ENCODE measurements at regions not wholly inside any gene's neighbourhood (a gene's known extent, or its start where the extent isn't known, plus 50 kb on each side); places are given as distances from the start of the nearest gene placed in this dataset.

DNA sequence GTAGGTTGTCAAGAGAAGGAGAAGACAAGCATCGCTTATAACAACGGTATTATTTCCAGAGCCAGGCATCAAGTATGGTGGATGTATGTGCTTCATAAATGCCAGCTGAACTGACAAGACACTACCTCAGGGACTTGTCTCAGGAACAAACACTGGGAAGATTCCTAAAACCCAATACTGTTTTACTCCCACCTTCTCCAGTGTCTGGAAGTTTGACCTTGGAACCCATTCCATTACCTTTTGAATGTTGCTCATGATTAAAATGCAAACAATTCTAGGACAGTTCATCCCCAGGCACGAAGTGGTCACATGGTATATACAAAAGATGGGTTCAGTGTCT is 300.1 kb downstream of the ADGB start:
- Mint-ChIP-seq H3K4me1 (ENCODE audit: insufficient read depth, unreplicated experiment) (no peaks in the 10 kb centered on the region), H3K27ac (ENCODE audit: low read depth, unreplicated experiment) (no peak overlapping the region), H3K27me3 (ENCODE audit: insufficient read depth, unreplicated experiment) (no peaks in the 10 kb centered on the region), H3K9me3 (ENCODE audit: unreplicated experiment) (peaks cover 8% of the 10 kb centered on the region), H3K36me3 (ENCODE audit: insufficient read depth, unreplicated experiment) (no peaks in the 10 kb centered on the region), H3K4me3 (ENCODE audit: unreplicated experiment) (no peak overlapping the region)
- no TSS peak for BruUV-seq (replicated peaks)
- intact Hi-C loops (cut with micrococcal nuclease), result no loop called here
- no peak for TF ChIP-seq CTCF (IDR thresholded peaks at IDR 0.05; ENCODE audit: unreplicated experiment)
- DNase-seq (ENCODE audit: unreplicated experiment), result no peak
- ChIA-PET POLR2A (interaction anchor here (0.9 kb wide), 1 partner anchor 304 kb away, joined by 3 read pairs; no protein-coding TSS in a partner anchor), CTCF (interaction anchor here (0.8 kb wide), 1 partner anchor 295 kb away, joined by 3 read pairs; no protein-coding TSS in a partner anchor)

GRCh38 chr6:146901940-146902816 is 302.0 kb upstream of the STXBP5 start:
- no peak overlapping the region for H3K27ac Mint-ChIP-seq (ENCODE audit: low read depth, unreplicated experiment)
- no TSS peak for BruUV-seq (replicated peaks)
- no peaks in the 10 kb centered on the region for H3K9me3 Mint-ChIP-seq (ENCODE audit: unreplicated experiment)
- no peak overlapping the region for H3K4me3 Mint-ChIP-seq (ENCODE audit: unreplicated experiment)
- peaks cover 12% of the 10 kb centered on the region for H3K4me1 Mint-ChIP-seq (ENCODE audit: insufficient read depth, unreplicated experiment)
- H3K36me3 Mint-ChIP-seq (ENCODE audit: insufficient read depth, unreplicated experiment), result no peaks in the 10 kb centered on the region
- intact Hi-C loops (cut with micrococcal nuclease), result loop anchor here (1.0 to 5.0 kb wide), 6 partner anchors 303 to 1264 kb away; partner anchors contain the start of gene SAMD5
- DNase-seq (ENCODE audit: unreplicated experiment), result peak; percentile 58
- peak; percentile 62 for TF ChIP-seq CTCF (IDR thresholded peaks at IDR 0.05; ENCODE audit: unreplicated experiment)
- H3K27me3 Mint-ChIP-seq (ENCODE audit: insufficient read depth, unreplicated experiment), result no peaks in the 10 kb centered on the region
- POLR2A ChIA-PET, result interaction anchor here (0.5 to 2.8 kb wide), 9 partner anchors 12 to 481 kb away, joined by 3 to 22 read pairs (median 4); partner anchors contain the start of gene STXBP5
- CTCF ChIA-PET, result interaction anchor here (0.5 to 4.2 kb wide), 30 partner anchors 10 to 1263 kb away, joined by 3 to 30 read pairs (median 4); no protein-coding TSS in a partner anchor

DNA sequence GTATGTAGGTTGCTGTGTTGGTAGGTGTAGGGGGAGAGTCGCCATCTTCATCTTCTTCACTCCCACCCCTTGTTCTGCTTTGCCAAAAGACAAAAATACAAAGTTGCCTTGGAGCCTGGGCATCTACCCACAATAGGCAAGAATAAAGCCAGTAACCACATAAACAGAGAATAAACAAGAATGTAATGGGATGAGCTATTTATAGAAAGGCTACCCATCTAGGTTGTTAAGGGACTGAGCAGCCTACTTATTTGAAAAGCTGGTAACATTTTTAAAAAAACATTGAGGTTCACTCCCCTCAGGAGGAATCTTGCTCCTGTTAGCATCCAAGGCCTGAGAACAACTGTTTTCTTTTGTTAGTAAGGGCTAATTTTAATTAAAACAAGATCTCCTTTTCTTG is 301.4 kb upstream of the STXBP5 start:
- CTCF ChIA-PET, result interaction anchor here (0.5 to 4.2 kb wide), 24 partner anchors 9 to 1262 kb away, joined by 3 to 30 read pairs (median 4); no protein-coding TSS in a partner anchor
- DNase-seq (ENCODE audit: unreplicated experiment), result no peak
- Mint-ChIP-seq H3K27me3 (ENCODE audit: insufficient read depth, unreplicated experiment) (no peaks in the 10 kb centered on the region), H3K27ac (ENCODE audit: low read depth, unreplicated experiment) (no peak overlapping the region), H3K36me3 (ENCODE audit: insufficient read depth, unreplicated experiment) (no peaks in the 10 kb centered on the region), H3K9me3 (ENCODE audit: unreplicated experiment) (no peaks in the 10 kb centered on the region), H3K4me3 (ENCODE audit: unreplicated experiment) (no peak overlapping the region), H3K4me1 (ENCODE audit: insufficient read depth, unreplicated experiment) (peaks cover 12% of the 10 kb centered on the region)
- POLR2A ChIA-PET, result interaction anchor here (1.0 to 2.8 kb wide), 6 partner anchors 12 to 480 kb away, joined by 3 to 22 read pairs (median 6); partner anchors contain the start of gene STXBP5
- intact Hi-C loops (cut with micrococcal nuclease), result loop anchor here (1.0 to 5.0 kb wide), 6 partner anchors 302 to 1263 kb away; partner anchors contain the start of gene SAMD5
- BruUV-seq (replicated peaks), result no TSS peak
- no peak for TF ChIP-seq CTCF (IDR thresholded peaks at IDR 0.05; ENCODE audit: unreplicated experiment)

GRCh38 chr6:146903451-146903850 is 300.8 kb upstream of the STXBP5 start:
- no peaks in the 10 kb centered on the region for H3K9me3 Mint-ChIP-seq (ENCODE audit: unreplicated experiment)
- intact Hi-C loops (cut with micrococcal nuclease), result loop anchor here (5.0 kb wide), 2 partner anchors 479 to 604 kb away; partner anchors contain the start of gene SAMD5
- CTCF ChIA-PET, result interaction anchor here (0.5 to 4.2 kb wide), 22 partner anchors 9 to 1262 kb away, joined by 3 to 30 read pairs (median 4); no protein-coding TSS in a partner anchor

More at GRCh38 chr6:146903451-146903850, 300.8 kb upstream of the STXBP5 start:
- Mint-ChIP-seq H3K4me3 (ENCODE audit: unreplicated experiment) (no peak overlapping the region), H3K4me1 (ENCODE audit: insufficient read depth, unreplicated experiment) (peaks cover 12% of the 10 kb centered on the region), H3K27me3 (ENCODE audit: insufficient read depth, unreplicated experiment) (no peaks in the 10 kb centered on the region), H3K36me3 (ENCODE audit: insufficient read depth, unreplicated experiment) (no peaks in the 10 kb centered on the region), H3K27ac (ENCODE audit: low read depth, unreplicated experiment) (no peak overlapping the region)
- BruUV-seq (replicated peaks), result no TSS peak
- POLR2A ChIA-PET, result interaction anchor here (1.0 to 2.8 kb wide), 6 partner anchors 11 to 381 kb away, joined by 3 to 22 read pairs (median 6); partner anchors contain the start of gene STXBP5
- no peak for TF ChIP-seq CTCF (IDR thresholded peaks at IDR 0.05; ENCODE audit: unreplicated experiment)
- no peak for DNase-seq (ENCODE audit: unreplicated experiment)

All from MCF 10A (cell line).